22Rv1 (cell line): ENCODE measurements at regions not wholly inside any gene's neighbourhood (a gene's known extent, or its start where the extent isn't known, plus 50 kb on each side); places are given as distances from the start of the nearest gene placed in this dataset.

Experiments used
- CTCF ChIP-seq: fragments of 450-650 bp; IDR thresholded peaks from 2 replicates; pipeline ENCODE4 v1.5.1; 2017; ENCODE audit warnings: mild to moderate bottlenecking
- ZFX ChIP-seq: fragments of 450-650 bp; IDR thresholded peaks from 2 replicates; pipeline ENCODE4 v1.6.1; 2017; ENCODE audit warnings: antibody characterized with exemption, borderline replicate concordance

GRCh38 chr16:6343157-6343556 is 989.5 kb upstream of the RBFOX1 start:
- TF ChIP-seq CTCF (no peak), ZFX (no peak)
